HT1080 (cell line): ENCODE measurements at regions not wholly inside any gene's neighbourhood (a gene's known extent, or its start where the extent isn't known, plus 50 kb on each side); places are given as distances from the start of the nearest gene placed in this dataset.

Source experiments
- DNase-seq: peaks from one replicate; pipeline ENCODE4 v3.0.0-alpha.2; 2015; ENCODE audit warnings: low read depth

DNA sequence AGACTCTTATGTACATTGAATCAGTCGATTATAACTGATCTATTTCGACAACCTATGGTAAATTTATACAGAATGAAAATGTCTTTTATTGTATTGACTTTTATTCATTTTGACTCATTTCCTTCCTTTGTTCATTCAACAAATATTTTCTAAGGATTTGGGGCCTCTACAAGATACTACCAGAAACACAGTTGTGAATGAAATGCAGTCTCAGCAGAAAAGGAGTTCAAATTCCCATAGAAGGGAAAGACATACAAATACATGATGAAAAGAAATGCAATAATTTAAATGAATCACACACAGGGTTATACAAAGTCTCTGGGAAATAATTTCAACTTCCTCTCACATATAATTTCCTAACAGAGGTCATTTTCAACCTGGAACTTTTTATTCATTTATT, 134.0 kb upstream of the SEMA3A start:
- peak; percentile 17 for DNase-seq

DNA sequence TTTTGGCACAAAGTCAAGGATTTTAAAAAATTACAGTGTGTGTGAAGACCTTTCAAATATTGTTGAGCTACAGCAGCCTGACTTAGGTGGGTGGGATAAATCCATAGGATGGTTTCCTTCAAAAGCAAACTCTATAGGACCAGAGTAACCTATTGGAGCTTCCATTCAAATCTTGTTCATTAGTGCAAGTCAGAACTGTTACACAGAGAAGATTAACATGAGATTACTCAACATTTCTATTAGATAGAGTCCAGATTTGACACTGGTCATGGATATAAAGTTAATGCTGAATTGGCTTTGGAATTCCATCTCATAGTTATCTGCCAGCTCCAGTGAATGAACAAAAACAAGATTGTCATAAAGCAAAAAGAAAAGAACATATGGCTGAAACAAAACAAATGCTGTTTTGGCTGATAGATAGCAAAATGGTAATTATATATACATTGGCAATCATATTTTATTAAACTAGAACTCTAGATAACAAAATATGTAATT, 129.6 kb upstream of the SEMA3A start:
- no peak for DNase-seq

DNA sequence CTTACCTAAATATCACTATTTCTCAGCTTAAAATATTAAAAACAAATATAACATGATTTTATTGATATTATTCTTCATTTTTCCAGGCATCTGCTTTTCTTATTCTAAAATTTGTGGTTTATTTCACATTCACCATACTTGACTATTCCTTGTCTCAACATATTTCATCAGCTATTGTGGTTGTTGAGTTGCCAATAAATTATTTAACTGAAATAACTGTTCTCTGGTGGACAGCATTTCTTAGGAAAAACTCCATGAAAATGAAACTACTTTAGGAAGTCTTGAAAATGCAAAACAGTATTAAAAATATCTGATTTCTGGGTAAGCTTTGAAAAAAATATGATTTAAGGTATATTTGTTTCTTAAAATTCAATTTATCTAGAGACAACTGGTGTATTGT, 122.9 kb upstream of the SEMA3A start:
- DNase-seq, result no peak

DNA sequence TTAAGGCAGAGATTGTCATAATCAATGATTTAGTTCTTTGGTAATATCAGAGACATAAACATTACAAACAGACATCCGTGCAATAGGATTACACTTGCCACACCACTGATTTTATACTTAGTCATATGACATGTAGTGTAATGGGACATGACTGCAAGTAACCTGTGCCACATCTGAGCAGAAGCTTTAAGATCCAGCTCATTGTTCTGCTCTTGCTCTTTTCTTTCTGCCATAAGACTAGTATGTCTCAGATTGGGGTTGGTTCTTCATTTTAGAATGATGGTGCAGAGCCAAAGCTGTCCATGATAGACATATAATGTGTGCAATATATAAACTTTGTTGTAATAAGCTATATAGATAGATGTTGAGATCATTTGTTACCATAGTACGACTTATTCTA, 119.7 kb upstream of the SEMA3A start:
- DNase-seq, result no peak

DNA sequence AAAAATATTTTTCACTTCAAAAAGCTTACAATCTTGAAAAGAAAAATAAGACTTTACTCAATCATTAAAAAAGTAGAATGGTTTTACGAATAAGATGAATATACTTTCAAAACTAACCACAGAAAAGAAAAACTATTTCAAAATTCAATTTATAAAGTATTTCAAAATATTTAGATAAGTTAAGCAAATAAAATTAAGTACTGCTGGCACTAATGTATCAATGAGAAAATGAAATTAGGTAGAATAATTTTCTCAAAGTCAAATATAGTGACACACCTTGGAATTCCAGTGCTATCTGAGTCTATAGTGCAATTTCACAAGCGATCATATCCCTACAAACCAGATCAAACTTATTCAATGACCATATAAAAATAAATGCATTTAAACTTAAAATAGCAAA, 109.8 kb upstream of the SEMA3A start:
- DNase-seq, result no peak

DNA sequence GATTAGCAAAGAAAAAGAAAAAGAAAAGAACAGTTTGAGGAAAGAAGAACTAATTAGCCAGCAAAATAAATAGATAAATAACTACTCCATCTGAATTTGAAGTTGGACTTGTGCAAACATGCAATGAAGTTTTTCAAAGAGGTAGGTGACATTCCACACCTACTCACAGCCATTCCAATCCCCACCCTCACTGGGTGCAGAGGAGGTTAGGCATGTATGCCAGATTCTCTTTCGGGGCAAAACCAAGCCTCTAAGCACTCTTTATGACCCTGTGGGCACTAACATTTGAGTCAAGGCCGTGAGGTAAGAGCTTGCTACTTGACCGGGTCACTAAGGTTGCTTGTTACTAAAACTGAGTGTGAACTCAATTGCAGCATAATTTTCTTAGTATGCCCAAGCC, 108.4 kb upstream of the SEMA3A start:
- DNase-seq, result no peak

DNA sequence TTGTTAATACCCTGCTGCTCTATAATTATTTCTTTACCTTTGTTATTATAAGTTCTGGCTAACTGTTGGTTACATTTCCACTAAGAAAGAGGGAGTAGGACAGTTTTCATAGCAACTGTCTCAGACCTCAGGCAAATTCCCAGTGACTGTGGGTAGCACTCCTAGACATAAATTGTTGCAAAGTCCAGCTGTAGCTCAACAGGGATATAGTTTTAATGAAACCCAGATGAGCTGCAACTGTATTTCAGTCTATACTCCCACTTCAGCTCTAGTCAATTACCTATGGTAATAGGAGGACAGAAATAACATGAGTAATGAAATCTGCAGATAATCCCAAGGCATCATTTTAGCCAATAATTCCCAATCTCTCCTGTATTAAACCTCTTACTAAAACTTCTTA, 103.0 kb upstream of the SEMA3A start:
- no peak for DNase-seq

DNA sequence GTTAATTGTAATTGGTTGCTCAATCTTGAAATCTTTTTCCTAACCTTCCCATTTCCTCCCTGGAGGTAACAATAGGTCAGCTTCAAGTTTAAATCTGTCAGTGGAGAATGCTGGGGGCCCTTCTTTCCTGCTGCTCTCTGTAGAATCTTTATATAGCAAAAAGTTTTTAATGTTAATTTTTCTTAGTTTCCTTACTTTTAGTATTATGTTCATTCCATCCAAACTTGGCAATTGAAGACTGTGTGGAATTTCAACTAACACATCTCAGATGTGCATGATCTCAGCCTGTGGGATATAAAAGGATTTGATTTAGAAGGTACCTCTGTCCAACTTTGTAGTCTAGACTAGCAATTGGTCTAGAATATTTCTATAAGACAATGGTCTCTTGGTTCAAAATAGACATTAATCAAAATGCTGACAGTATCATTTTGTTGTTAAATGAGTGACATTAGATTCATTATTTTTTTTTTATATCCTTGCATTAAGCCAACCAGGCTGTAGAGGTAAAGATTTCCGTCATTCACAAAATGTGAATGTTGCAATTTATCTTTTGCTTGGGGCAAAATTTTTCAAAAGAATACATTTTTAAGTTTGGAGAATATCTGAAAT, 100.4 kb upstream of the SEMA3A start:
- DNase-seq, result no peak

DNA sequence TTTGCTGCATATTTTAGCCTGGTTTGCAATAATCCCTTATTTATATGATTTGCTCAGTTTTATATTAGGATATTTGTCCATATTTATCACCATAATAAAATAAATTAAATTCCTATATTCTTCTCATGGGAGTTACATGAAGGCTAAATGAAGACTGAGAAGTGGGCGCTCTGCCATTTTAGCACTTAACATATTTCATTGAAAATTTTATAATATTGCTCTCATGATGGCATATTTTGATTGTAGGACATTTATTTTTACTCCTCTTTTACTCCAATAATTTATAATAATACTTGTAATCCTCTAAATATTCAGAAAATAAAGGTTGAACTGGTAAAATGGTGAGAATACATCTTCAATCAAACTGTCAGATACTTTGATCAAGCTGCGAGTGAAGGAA, 99.8 kb upstream of the SEMA3A start:
- no peak for DNase-seq

DNA sequence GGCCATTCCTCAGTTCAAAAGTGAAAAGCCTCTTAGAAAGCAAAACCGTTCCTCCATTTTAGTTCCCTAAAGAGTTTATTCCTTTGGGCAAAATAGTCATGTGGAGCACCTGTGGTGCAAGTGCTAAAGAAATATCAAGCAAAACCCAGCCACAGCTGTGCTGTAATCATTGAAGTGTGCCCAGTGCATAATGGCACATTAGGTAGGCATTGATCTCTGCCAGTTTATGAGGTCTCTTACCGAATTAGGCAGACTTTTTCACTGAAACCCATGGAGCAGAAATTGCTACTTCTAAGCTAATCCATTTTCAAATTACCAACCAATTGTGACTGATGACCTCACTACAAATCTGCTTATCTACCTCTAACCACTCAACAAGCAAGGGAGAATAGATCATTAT, 97.2 kb upstream of the SEMA3A start:
- DNase-seq, result no peak

DNA sequence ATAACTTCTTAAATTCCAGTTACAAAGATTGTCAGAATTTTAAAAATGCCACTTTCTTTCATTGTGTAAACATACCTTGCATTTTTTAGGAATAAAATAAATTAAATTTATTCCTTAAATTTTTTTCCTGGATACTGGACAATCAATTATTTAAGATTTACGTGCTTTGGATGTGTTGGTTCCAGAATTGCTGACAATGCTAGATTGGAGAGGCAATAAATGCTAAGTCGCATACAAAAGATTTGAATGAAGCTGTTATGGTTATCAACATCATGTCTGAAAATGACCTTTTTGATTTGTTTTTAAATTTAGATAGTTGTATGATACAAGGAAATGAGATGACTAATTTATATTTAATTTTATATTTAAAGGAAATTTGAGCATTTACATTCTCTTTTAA, 89.2 kb upstream of the SEMA3A start:
- DNase-seq, result no peak

DNA sequence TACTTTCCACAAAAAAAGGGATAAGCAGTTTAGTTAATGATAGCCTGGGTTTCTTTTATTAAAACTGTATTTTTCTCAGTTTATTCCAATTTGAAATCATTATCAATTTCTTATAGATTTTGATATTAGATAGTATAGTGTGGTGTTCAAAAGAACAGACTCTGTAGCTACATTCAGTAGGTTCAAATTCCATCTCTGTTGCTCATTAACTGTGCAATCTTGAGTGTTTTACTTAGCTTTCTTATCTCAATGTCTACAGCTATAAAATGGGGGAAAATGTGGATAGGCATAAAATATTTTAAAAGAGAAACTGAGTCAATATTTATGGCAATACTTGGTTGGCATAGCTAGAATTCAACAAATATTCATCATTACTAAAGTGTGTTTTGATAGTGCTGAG, 86.9 kb upstream of the SEMA3A start:
- DNase-seq, result no peak

DNA sequence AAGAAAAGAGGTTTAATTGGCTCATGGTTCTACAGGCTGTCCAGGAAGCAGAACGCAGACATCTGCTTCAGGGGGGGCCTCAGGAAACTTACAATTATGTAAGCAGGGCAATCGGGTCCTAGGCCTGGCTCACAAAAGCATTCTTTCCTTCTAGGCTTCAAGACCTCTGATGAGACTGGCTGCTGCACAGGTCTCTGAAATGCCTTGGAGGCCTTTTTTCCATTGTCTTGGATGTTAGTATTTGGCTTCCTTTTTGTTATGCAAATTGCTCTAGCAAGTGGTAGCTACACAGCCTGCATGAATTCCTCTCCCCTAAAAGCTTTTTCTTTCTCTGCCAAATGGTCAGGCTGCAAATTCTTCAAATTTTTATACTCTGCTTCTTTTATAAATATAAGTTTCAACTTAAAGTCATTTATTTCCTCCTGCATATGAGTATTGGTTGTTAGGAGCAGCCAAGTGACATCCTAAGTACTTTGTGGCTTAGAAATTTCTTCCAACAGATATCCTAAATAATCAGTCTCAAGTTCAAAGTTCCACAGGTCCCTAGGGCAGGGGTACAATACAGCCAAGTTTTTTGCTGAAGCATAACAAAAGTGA, 83.1 kb upstream of the SEMA3A start:
- DNase-seq, result no peak

DNA sequence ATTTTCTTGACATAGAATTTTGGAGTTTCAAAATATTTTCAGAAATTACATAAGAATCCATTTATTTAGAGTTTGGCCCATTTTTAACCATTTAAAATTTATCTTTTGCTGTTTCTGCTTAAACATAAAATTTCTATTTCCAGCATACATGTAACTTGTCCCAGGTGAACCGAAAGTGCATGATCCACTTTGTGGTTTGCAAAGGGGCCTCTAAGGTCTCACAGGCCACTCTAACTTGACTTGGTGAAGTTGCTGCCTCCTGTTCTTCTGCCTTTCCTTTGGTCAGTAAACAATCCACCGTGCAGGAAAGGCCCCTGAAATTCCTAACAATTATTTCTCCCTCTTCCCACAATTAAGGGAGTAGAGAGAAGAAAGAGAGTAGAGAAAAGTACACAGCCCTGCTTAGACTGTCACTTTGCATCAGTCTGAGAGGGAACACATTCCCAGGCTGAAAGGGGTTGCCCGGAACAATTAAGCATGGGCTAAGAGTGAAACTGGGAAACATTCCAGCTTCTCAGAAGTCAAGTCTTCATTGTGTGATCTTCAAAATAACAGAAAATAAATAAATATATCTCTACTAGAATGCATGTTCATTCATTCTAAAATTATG, 79.5 kb upstream of the SEMA3A start:
- no peak for DNase-seq

DNA sequence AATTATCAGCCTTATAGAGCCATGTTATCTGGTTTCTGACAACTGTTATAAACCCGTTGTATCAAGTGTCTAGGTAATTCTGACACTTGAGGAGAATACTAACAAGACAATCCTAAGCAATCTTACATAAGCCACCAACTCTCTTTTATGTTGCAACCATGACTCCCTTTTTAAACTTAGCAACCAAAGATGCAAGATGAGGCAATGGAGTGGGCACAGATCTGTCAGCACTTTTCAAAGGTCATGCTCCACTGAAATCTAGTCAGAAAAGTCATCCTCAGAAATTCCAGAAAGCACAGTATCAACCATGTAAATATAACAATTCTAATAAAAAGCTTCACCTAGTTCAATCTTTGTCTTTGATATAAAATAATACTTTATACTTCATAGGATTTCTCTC, 77.0 kb upstream of the SEMA3A start:
- peak; percentile 3 for DNase-seq

DNA sequence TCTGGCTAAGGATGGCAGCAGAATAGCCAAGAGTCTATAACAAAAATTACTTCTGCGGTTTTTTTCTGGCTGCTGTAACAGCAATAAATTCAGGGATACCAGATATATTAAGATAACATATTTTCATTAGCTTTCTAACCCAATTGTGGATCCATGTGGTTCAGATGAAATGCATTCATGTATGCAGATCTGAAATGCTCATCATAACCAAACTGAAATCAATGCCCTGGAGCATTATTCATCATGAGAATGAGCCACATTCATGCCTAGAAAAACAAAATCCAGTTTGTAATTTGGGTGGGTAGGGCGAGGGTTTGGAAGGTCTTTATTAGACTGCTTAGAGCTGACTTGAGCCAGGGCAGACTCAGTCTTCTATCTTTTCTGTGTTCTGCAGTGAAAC, 69.8 kb upstream of the SEMA3A start:
- DNase-seq, result no peak

DNA sequence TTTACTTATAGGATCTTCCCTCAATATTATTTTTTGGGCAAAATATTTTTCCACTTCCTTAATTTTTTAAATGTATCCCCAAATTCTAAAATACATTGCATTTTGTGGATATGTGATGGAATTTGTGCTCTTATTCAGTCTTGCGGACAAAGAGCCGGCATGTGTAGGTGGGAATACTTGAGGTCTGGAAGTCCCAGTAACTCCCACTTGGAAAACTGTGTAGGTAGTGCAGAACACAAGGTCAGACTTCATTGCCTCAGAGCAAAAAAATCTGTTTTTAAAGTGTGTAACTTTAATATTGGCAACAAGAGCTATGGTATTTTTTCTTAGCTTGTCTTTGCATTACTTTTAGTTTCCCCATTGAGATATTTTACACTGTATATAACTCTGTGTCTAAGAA, 68.5 kb upstream of the SEMA3A start:
- DNase-seq, result no peak

DNA sequence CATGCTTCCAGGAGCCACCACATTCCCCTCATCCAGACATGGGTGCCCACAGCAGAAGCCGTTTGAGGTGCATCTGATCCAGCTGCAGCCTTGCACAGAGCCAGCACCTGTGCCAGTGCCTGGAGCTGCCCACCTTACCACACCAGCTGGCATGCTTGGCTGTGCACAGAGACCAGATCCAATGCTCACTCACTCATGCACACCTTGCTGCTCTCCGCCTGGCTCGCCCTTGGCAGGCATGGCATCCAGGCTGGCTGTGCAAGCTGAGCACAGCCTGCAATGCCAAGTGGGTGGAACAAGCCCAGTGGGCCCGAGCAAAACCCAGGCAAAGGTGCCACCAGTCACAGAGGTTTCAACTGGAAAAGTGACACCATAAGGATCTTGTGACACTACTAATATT, 66.9 kb upstream of the SEMA3A start:
- no peak for DNase-seq

DNA sequence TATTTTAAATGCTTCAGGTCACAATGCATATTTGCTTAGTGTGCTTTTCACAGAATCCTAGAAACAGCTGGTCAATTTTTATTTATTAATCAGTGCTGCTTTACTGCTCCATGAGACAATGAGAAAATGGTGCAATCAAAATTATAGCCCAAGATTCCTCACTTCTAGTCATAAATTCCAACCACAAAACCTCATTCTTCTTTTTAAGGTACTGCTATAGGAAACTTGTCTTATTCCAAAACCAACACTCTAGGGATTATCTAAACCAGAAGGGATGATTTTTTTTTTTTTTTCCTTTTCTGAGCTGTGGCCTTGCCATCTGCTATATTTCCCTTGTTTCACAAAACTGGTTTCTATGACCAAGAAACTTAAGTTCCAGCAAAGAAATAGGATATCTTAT, 64.0 kb upstream of the SEMA3A start:
- DNase-seq, result peak; percentile 28

DNA sequence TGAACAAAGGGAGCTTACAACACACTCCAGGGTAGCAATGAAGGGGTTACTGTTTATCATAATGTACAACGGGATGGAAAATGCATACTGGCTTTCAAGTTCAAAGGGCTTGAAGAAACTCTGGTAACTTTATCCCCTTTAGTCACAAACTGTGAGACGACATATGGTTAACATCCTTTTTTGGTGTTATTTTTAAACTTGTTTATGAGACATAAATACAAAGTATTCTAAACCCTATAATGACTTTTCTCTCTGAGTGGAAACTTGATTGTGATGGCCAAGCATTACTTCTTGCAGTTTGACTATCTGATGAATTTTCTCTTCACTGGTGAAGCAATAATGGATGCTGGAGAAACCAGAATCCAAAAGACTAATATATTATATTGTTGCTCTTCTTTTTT, 62.0 kb upstream of the SEMA3A start:
- DNase-seq, result no peak

DNA sequence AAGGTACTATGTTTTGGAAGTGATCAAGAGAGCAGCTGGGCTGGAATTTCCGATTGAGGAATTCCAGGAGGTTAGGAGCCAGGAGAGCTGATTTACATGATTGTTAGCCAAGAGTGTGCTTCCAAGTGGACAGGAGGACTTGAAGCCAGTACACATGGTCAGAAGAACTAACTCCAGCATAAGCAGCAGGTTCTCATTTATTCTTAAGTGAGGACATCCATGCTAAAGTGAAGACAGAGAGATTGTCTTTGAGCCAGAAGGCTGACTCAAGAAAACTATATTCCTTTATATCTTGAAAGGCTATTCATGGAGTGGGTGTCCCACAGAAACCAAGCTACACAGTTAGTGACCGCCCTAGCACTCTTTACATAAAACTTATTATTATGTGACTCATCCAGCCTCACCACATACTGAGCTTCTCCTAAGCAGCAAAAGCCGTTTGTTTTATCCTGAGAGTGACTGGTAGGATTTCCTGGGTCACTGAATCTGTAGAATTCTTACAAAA, 56.7 kb upstream of the SEMA3A start:
- DNase-seq, result peak; percentile 81

DNA sequence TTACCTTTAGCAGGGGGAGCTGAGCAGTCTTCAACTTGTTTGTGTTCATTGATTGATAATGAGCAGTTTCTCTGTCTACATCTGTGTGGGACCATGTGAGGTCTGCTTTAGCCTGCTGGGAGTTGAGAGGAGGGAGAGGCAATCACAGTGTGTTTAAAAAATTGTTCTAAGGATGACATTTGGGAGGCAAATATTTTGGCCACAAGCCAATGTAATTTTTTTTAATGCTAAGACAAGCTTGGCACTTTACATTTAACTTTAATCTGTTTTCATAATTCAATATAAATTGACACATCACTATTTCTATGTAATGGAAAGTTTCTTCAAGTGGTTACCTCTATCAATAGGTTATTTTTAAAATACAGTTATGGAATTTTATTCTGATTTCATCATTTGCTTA, 55.9 kb upstream of the SEMA3A start:
- no peak for DNase-seq

DNA sequence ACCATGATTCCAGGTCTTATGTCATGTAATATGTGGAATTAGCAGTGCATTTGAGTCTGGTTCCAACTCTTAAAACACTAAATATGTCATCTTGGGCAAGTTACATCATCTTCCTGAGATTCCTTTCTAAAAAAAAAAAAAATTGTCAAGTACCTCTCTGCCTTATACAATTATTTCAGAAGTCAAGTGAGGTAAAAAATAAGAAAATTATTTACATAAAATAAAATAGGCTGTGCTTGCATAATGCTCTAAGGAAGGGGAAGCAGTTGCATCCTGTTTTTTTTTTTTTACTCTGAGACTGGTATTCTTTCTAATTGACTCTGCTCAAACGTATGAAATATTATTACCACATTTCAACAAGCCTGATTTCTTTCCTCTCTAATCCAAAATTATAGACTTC, 55.1 kb upstream of the SEMA3A start:
- DNase-seq, result no peak
